ENCODE measurements at regions not wholly inside any gene's neighbourhood (a gene's known extent, or its start where the extent isn't known, plus 50 kb on each side); places are given as distances from the start of the nearest gene placed in this dataset.

DNA sequence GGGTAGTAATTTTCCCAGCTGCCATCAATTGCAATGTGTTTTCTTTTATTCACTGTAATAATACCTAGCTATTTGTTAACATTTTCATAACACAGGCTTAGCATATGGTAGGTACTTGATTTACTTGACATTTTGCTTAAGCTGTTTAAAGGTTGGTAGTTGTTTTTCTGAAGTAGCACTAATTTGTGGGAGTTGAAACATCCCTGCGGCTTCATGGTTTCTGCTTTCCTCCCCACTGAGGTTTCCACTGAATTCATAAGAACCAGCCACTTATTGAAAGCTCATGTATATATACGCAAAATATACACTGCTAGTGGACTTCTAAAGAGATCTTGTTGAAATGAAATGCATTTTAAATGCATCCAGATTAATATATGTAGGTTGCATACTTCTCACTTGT is 559.9 kb downstream of the TLE4 start:
- no peak for TF ChIP-seq CTCF (IDR thresholded peaks at IDR 0.05; ENCODE audit: borderline replicate concordance, control extremely low read depth, extremely low read depth, insufficient read depth, missing control alignments)
- in situ Hi-C loops (cut with MboI; ENCODE audit: low sequenced_read_pairs, unreplicated experiment): no loop called here
- no peak for DNase-seq (ENCODE audit: low spot score)

GRCh38 chr9:80127920-80128319 is 556.2 kb downstream of the TLE4 start:
- in situ Hi-C loops (cut with MboI; ENCODE audit: low sequenced_read_pairs, unreplicated experiment): no loop called here
- no peak for DNase-seq (ENCODE audit: low spot score)
- no peak for TF ChIP-seq CTCF (IDR thresholded peaks at IDR 0.05; ENCODE audit: borderline replicate concordance, control extremely low read depth, extremely low read depth, insufficient read depth, missing control alignments)

DNA sequence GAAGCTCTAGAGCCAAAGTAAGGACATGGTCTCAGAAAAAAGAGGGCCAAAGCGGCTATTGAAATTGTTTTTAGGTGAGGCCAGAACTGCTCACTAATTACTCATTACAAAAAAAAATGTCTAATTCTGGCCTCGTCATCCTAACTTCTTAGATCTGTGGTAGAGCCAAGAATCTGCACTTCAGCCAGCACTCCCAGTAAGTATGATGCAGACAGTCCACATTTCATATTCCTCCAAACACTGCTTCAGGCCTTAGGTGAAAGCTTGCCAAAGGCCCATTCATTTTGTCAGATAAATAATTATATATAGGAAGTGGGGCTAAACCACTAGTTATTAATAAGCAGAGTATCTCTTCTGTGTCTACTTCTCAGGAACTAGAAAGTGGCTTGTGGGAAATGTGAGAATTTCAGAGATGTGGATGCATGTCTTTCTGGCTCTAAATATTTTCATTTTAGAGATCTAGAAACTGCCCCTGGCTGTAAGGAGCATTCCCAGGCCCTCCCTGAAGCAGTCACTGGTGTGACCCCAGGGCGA is 554.0 kb downstream of the TLE4 start:
- no peak for DNase-seq (ENCODE audit: low spot score)
- in situ Hi-C loops (cut with MboI; ENCODE audit: low sequenced_read_pairs, unreplicated experiment): no loop called here
- no peak for TF ChIP-seq CTCF (IDR thresholded peaks at IDR 0.05; ENCODE audit: borderline replicate concordance, control extremely low read depth, extremely low read depth, insufficient read depth, missing control alignments)

DNA sequence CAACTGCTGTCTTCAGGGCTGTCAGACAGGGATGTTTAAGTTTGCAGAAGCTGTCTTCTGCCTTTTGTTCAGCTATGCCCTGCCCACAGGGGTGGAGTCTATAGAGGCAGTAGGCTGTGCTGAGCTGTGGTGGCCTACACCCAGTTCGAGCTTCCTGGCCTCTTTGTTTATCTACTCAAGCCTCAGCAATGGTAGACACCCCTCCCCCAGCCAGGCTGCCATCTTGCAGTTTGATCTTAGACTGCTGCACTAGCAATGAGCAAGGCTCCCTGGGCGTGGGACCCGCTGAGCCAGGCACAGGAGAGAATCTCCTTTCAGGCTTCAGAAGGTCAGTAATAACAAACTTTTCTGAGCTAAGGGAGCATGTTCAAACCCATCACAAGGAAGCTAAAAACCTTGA is 545.3 kb downstream of the TLE4 start:
- in situ Hi-C loops (cut with MboI; ENCODE audit: low sequenced_read_pairs, unreplicated experiment): no loop called here
- TF ChIP-seq CTCF (IDR thresholded peaks at IDR 0.05; ENCODE audit: borderline replicate concordance, control extremely low read depth, extremely low read depth, insufficient read depth, missing control alignments): no peak

GRCh38 chr9:80114241-80114640 is 542.5 kb downstream of the TLE4 start:
- in situ Hi-C loops (cut with MboI; ENCODE audit: low sequenced_read_pairs, unreplicated experiment): no loop called here
- TF ChIP-seq CTCF (IDR thresholded peaks at IDR 0.05; ENCODE audit: borderline replicate concordance, control extremely low read depth, extremely low read depth, insufficient read depth, missing control alignments): no peak
- no peak for DNase-seq (ENCODE audit: low spot score)

More for the DNA sequence above, 545.3 kb downstream of the TLE4 start:
- DNase-seq (ENCODE audit: low spot score): no peak

DNA sequence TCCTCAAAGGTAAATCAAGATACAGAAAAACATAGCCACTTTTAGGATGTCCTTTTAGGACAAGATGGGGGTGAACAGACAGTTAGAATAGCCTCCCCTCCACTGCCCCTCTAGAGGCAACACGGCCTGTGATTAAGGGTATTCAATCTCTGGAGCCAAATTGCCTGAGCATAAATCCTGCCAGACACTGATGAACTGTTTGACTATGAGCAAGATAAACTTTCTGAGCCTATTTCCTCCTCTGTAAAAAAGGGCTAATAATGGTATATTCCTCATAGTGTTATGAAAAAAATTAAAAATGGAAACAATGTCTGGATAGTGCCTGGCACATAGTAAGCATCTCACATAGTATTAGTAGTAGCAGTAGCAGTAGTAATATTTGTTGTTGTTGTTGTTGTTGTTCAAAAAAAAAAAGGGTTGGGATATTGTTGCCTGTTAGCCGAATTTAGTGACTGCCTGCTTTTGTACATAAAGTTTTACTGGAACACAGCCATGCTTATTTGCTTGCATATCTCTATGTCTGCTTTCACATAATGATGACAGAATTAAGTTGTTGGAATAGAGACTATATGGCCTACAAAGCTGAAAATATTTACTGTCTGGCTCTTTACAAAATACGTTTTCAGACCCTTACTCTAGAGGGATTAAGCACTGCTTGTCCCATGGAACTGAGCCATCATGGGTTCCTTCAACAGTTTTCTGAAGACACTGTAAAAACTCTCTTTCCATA is 536.3 kb downstream of the TLE4 start:
- TF ChIP-seq CTCF (IDR thresholded peaks at IDR 0.05; ENCODE audit: borderline replicate concordance, control extremely low read depth, extremely low read depth, insufficient read depth, missing control alignments): no peak
- in situ Hi-C loops (cut with MboI; ENCODE audit: low sequenced_read_pairs, unreplicated experiment): no loop called here
- no peak for DNase-seq (ENCODE audit: low spot score)

Data from GM13976 (cell line).